SU-DHL-6 (cell line): ENCODE measurements at regions not wholly inside any gene's neighbourhood (a gene's known extent, or its start where the extent isn't known, plus 50 kb on each side); places are given as distances from the start of the nearest gene placed in this dataset.

Source experiments
- H2AFZ ChIP-seq: fragments of 200-600 bp; sonication (generic); 2 replicates; pipeline ENCODE4 v1.6.1; 2014; ENCODE audit warnings: low read depth, mild to moderate bottlenecking, moderate library complexity, mixed read lengths, antibody characterized with exemption, low read length; ENCODE audit not compliant: severe bottlenecking
- H3F3A ChIP-seq: fragments of 200-600 bp; shearing (Covaris generic); 2 replicates; pipeline ENCODE4 v1.6.0; 2016; ENCODE audit warnings: antibody characterized with exemption, mild to moderate bottlenecking; ENCODE audit not compliant: insufficient read depth
- H3K27ac ChIP-seq: fragments of 200-600 bp; sonication (generic); 2 replicates; pipeline ENCODE4 v1.5.1; 2016; ENCODE audit warnings: low read depth, mild to moderate bottlenecking, low read length, moderate library complexity, mixed read lengths
- H3K27me3 ChIP-seq: fragments of 200-600 bp; sonication (generic), shearing (Covaris generic); 2 replicates; pipeline ENCODE4 v1.6.0; 2014; ENCODE audit warnings: mild to moderate bottlenecking, low read length
- H3K36me3 ChIP-seq: fragments of 200-600 bp; sonication (generic); 2 replicates; pipeline ENCODE4 v1.6.1; 2014; ENCODE audit warnings: mild to moderate bottlenecking, low read length, mixed read lengths
- H3K4me2 ChIP-seq: fragments of 300-600, 200-600 bp; shearing (Covaris generic), sonication (generic); 2 replicates; pipeline ENCODE4 v1.6.0; 2014; ENCODE audit warnings: low read length, low read depth, mild to moderate bottlenecking; ENCODE audit not compliant: poor library complexity, severe bottlenecking
- H3K4me3 ChIP-seq: fragments of 200-600 bp; sonication (generic); 2 replicates; pipeline ENCODE4 v1.5.1; 2014; ENCODE audit warnings: antibody characterized with exemption, low read length, mild to moderate bottlenecking, mixed read lengths; ENCODE audit not compliant: insufficient read depth, poor library complexity, severe bottlenecking
- H3K79me2 ChIP-seq: fragments of 200-600 bp; sonication (generic); 2 replicates; pipeline ENCODE4 v1.6.1; 2014; ENCODE audit warnings: mild to moderate bottlenecking, low read length, moderate library complexity; ENCODE audit not compliant: insufficient read depth
- H3K9ac ChIP-seq: fragments of 200-600 bp; sonication (generic); 2 replicates; pipeline ENCODE4 v1.7.0; 2014; ENCODE audit warnings: mild to moderate bottlenecking, low read length
- H3K9me2 ChIP-seq: fragments of 200-600 bp; sonication (generic); replicated peaks from 2 replicates; pipeline ENCODE4 v1.6.1; 2014; ENCODE audit warnings: low read length; ENCODE audit not compliant: insufficient read depth
- H3K9me3 ChIP-seq: fragments of 200-600 bp; sonication (generic); 2 replicates; pipeline ENCODE4 v1.6.1; 2014; ENCODE audit warnings: low read length, mixed read lengths; ENCODE audit not compliant: insufficient read depth
- H4K20me1 ChIP-seq: fragments of 200-600 bp; sonication (generic); 2 replicates; pipeline ENCODE4 v1.6.1; 2014; ENCODE audit warnings: low read depth, mild to moderate bottlenecking, antibody characterized with exemption, low read length, moderate library complexity, mixed read lengths
- CTCF ChIP-seq: fragments of 200-600 bp; sonication (generic); IDR thresholded peaks from one replicate; pipeline ENCODE4 v1.5.1; 2017; ENCODE audit warnings: antibody characterized with exemption, mild to moderate bottlenecking, low read length, moderate library complexity; ENCODE audit not compliant: insufficient read depth, poor library complexity, severe bottlenecking
- EZH2phosphoT487 ChIP-seq: fragments of 200-600 bp; sonication (generic), shearing (Covaris generic); conservative IDR thresholded peaks from 2 replicates; pipeline ENCODE4 v1.6.1; 2018; ENCODE audit warnings: mild to moderate bottlenecking, antibody characterized with exemption, low read length, moderate library complexity, mixed read lengths

GRCh38 chr16:85185303-85186100 lies 73.2 kb upstream of the CIBAR2 start:
- no peaks in the 10 kb centered on the region for H3K36me3 ChIP-seq
- H4K20me1 ChIP-seq: no peaks in the 10 kb centered on the region
- H3K9me2 ChIP-seq: no peaks in the 10 kb centered on the region
- H3K4me3 ChIP-seq: no peak overlapping the region
- H3K27ac ChIP-seq: no peak overlapping the region
- no peak overlapping the region for H3K4me2 ChIP-seq
- H3K9ac ChIP-seq: no peak overlapping the region
- no peaks in the 10 kb centered on the region for H3K27me3 ChIP-seq
- TF ChIP-seq CTCF (no peak), EZH2phosphoT487 (no peak)
- H3K79me2 ChIP-seq: no peaks in the 10 kb centered on the region
- no peaks in the 10 kb centered on the region; the same call in 1 of the 2 replicates for H3K9me3 ChIP-seq
- no peak overlapping the region for H2AFZ ChIP-seq
- no peaks in the 10 kb centered on the region for H3F3A ChIP-seq

GRCh38 chr16:85187002-85187401 lies 74.7 kb upstream of the CIBAR2 start:
- Histone ChIP-seq H3K79me2 (no peaks in the 10 kb centered on the region), H3K4me2 (no peak overlapping the region), H3K36me3 (no peaks in the 10 kb centered on the region), H3K9me3 (no peaks in the 10 kb centered on the region; the same call in 1 of the 2 replicates), H3K27me3 (no peaks in the 10 kb centered on the region), H2AFZ (no peak overlapping the region), H3K9me2 (no peaks in the 10 kb centered on the region), H3K27ac (no peak overlapping the region), H3K9ac (no peak overlapping the region), H4K20me1 (no peaks in the 10 kb centered on the region), H3F3A (no peaks in the 10 kb centered on the region), H3K4me3 (no peak overlapping the region)
- TF ChIP-seq EZH2phosphoT487: no peak
- TF ChIP-seq CTCF: no peak

DNA sequence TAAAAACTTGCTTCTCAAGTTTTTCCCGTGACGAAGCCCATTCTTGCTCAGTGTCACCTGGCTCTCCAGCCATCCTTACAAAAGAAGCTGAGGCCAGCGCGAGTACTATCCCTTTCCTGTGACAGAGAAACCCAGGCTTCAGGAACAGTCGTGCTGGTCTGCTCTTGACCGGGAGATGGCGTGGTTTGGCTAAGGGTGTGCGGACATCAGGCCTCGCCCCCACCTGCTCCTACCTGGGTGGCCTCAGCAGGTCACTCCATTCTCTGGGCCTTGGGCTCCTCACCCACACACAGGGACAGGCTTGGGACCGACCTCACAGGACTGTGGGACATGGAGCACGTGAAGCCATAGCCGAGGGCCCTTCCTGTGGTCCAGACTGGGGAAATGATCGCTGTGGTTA lies 75.2 kb upstream of the CIBAR2 start:
- H3K4me3 ChIP-seq: no peak overlapping the region

More for the DNA sequence above, 75.2 kb upstream of the CIBAR2 start:
- H3K36me3 ChIP-seq: no peaks in the 10 kb centered on the region
- H4K20me1 ChIP-seq: no peaks in the 10 kb centered on the region
- H3K79me2 ChIP-seq: no peaks in the 10 kb centered on the region
- H3K9me2 ChIP-seq: no peaks in the 10 kb centered on the region
- no peaks in the 10 kb centered on the region for H3K27me3 ChIP-seq
- no peaks in the 10 kb centered on the region; the same call in 1 of the 2 replicates for H3K9me3 ChIP-seq
- H3K27ac ChIP-seq: no peak overlapping the region
- H3F3A ChIP-seq: no peaks in the 10 kb centered on the region
- no peak overlapping the region for H3K4me2 ChIP-seq
- no peak overlapping the region for H3K9ac ChIP-seq
- TF ChIP-seq EZH2phosphoT487 (no peak), CTCF (no peak)
- H2AFZ ChIP-seq: no peak overlapping the region
